AG09319 (cell line): ENCODE measurements at regions not wholly inside any gene's neighbourhood (a gene's known extent, or its start where the extent isn't known, plus 50 kb on each side); places are given as distances from the start of the nearest gene placed in this dataset.

ENCODE experiments used
- DNase-seq: peaks from one replicate; pipeline ENCODE4 v3.0.0-alpha.2; 2010; ENCODE audit warnings: low read depth; ENCODE audit errors: extremely low read depth
- CTCF ChIP-seq: IDR thresholded peaks from 2 replicates; pipeline ENCODE4 v1.5.1; 2011; ENCODE audit warnings: low read depth, mild to moderate bottlenecking, inconsistent platforms, low read length, moderate library complexity

- no peak for DNase-seq
- TF ChIP-seq CTCF, result no peak
These were observed 53.3 kb downstream of the FOXD1 start for GRCh38 chr5:73395256-73395655.

GRCh38 chr5:73394610-73395009 lies 54.0 kb downstream of the FOXD1 start:
- DNase-seq, result no peak
- no peak for TF ChIP-seq CTCF

- no peak for TF ChIP-seq CTCF
- no peak for DNase-seq
These were observed 54.7 kb downstream of the FOXD1 start for GRCh38 chr5:73393611-73394489.

GRCh38 chr5:73392775-73393174 lies 55.8 kb downstream of the FOXD1 start:
- no peak for TF ChIP-seq CTCF

GRCh38 chr5:73391441-73391881 lies 57.1 kb downstream of the FOXD1 start:
- TF ChIP-seq CTCF, result no peak

More at GRCh38 chr5:73392775-73393174, 55.8 kb downstream of the FOXD1 start:
- no peak for DNase-seq

GRCh38 chr5:73390972-73391371 lies 57.6 kb downstream of the FOXD1 start:
- TF ChIP-seq CTCF, result no peak
- no peak for DNase-seq

More at GRCh38 chr5:73391441-73391881, 57.1 kb downstream of the FOXD1 start:
- DNase-seq, result no peak

- no peak for TF ChIP-seq CTCF
- DNase-seq, result no peak
These were observed 59.8 kb downstream of the FOXD1 start for GRCh38 chr5:73388740-73389139.
